WTC11 (cell line): ENCODE measurements at regions not wholly inside any gene's neighbourhood (a gene's known extent, or its start where the extent isn't known, plus 50 kb on each side); places are given as distances from the start of the nearest gene placed in this dataset.

Experiments
- ATAC-seq: fragments of 200-7000 bp; cut with Tn5 transposase; 2 replicates; pipeline ENCODE4 v1.10.0; 2021; ENCODE audit warnings: mild to moderate bottlenecking, moderate library complexity
- CTCF ChIA-PET: fragments of 300-600 bp; sonication (Branson Sonifier 250); formaldehyde crosslinking; loops from one replicate; lab custom pipeline; 2021; ENCODE audit warnings: antibody characterized with exemption; lab: Charles Lee
- POLR2A ChIA-PET: fragments of 350-600 bp; sonication (Branson Sonifier 250); formaldehyde crosslinking; loops from one replicate; lab custom pipeline; 2021; ENCODE audit warnings: antibody characterized with exemption; lab: Charles Lee
- DNase-seq: peaks from one replicate; pipeline ENCODE4 v3.0.0; 2021; ENCODE audit warnings: low spot score
- H3K27ac Mint-ChIP-seq: 2 replicates; pipeline ENCODE4 v1.8.0; 2021; ENCODE audit warnings: mixed read lengths
- H3K27me3 Mint-ChIP-seq: 2 replicates; pipeline ENCODE4 v1.8.0; 2021; ENCODE audit warnings: low read depth, mild to moderate bottlenecking, moderate library complexity, mixed read lengths
- H3K36me3 Mint-ChIP-seq: 2 replicates; pipeline ENCODE4 v1.8.0; 2021; ENCODE audit warnings: mixed read lengths
- H3K4me1 Mint-ChIP-seq: 2 replicates; pipeline ENCODE4 v1.8.0; 2022; ENCODE audit warnings: mixed read lengths
- H3K4me3 Mint-ChIP-seq: 2 replicates; pipeline ENCODE4 v1.8.0; 2021; ENCODE audit warnings: mild to moderate bottlenecking, moderate library complexity, mixed read lengths
- H3K9me3 Mint-ChIP-seq: 2 replicates; pipeline ENCODE4 v1.8.0; 2021; ENCODE audit warnings: mixed read lengths
- ARID4B ChIP-seq: sonication (generic); formaldehyde crosslinking; IDR thresholded peaks from 2 replicates; pipeline ENCODE4 v1.8.0; 2023; ENCODE audit warnings: missing genetic modification reagents, mild to moderate bottlenecking, borderline replicate concordance
- ATF2 ChIP-seq: sonication (generic); formaldehyde crosslinking; IDR thresholded peaks from 2 replicates; pipeline ENCODE4 v1.8.1; 2022; ENCODE audit warnings: low read depth, missing genetic modification reagents, borderline replicate concordance
- EMX1 ChIP-seq: fragments of 250-450 bp; sonication (Bioruptor Pico); IDR thresholded peaks from 2 replicates; pipeline ENCODE4 v1.8.0; 2021; ENCODE audit warnings: mild to moderate bottlenecking
- FOXK1 ChIP-seq: sonication (generic); formaldehyde crosslinking; IDR thresholded peaks from 2 replicates; pipeline ENCODE4 v1.8.0; 2022; ENCODE audit warnings: mild to moderate bottlenecking, moderate library complexity, missing genetic modification reagents
- FOXP1 ChIP-seq: sonication (generic); formaldehyde crosslinking; IDR thresholded peaks from 2 replicates; pipeline ENCODE4 v1.8.0; 2022; ENCODE audit warnings: missing genetic modification reagents, mild to moderate bottlenecking, moderate library complexity, borderline replicate concordance
- GABPB1 ChIP-seq: sonication (generic); formaldehyde crosslinking; IDR thresholded peaks from 2 replicates; pipeline ENCODE4 v1.8.1; 2023; ENCODE audit warnings: mild to moderate bottlenecking, missing genetic modification reagents
- MXD4 ChIP-seq: fragments of 250-450 bp; sonication (Bioruptor Pico); IDR thresholded peaks from 2 replicates; pipeline ENCODE4 v1.8.0; 2021; ENCODE audit warnings: mild to moderate bottlenecking, moderate library complexity, borderline replicate concordance
- NR1H2 ChIP-seq: sonication (generic); formaldehyde crosslinking; IDR thresholded peaks from 2 replicates; pipeline ENCODE4 v1.9.0; 2021; ENCODE audit warnings: mild to moderate bottlenecking, moderate library complexity, missing genetic modification reagents
- OVOL2 ChIP-seq: fragments of 250-450 bp; sonication (Bioruptor Pico); IDR thresholded peaks from 2 replicates; pipeline ENCODE4 v1.9.0; 2021; ENCODE audit warnings: mild to moderate bottlenecking, borderline replicate concordance
- TEAD1 ChIP-seq: sonication (generic); formaldehyde crosslinking; IDR thresholded peaks from 2 replicates; pipeline ENCODE4 v1.8.0; 2022; ENCODE audit warnings: mild to moderate bottlenecking, missing genetic modification reagents
- TP53 ChIP-seq: sonication (generic); formaldehyde crosslinking; IDR thresholded peaks from 2 replicates; pipeline ENCODE4 v1.8.1; 2023; ENCODE audit warnings: mild to moderate bottlenecking, missing genetic modification reagents
- ZMAT4 ChIP-seq: fragments of 250-450 bp; sonication (Bioruptor Pico); IDR thresholded peaks from 2 replicates; pipeline ENCODE4 v1.9.0; 2021; ENCODE audit warnings: mild to moderate bottlenecking
- ZNF138 ChIP-seq: sonication (generic); formaldehyde crosslinking; conservative IDR thresholded peaks from 2 replicates; pipeline ENCODE4 v1.8.1; 2022; ENCODE audit warnings: mild to moderate bottlenecking, moderate library complexity, missing genetic modification reagents
- ZNF317 ChIP-seq: sonication (generic); formaldehyde crosslinking; IDR thresholded peaks from 2 replicates; pipeline ENCODE4 v1.8.1; 2023; ENCODE audit warnings: low read depth, mild to moderate bottlenecking, moderate library complexity, missing genetic modification reagents, borderline replicate concordance
- ZNF396 ChIP-seq: fragments of 250-450 bp; sonication (Bioruptor Pico); IDR thresholded peaks from 2 replicates; pipeline ENCODE4 v1.8.0; 2021; ENCODE audit warnings: mild to moderate bottlenecking, moderate library complexity, borderline replicate concordance
- TF ChIP-seq, protein P1 (sequence below): sonication (generic); formaldehyde crosslinking; IDR thresholded peaks from 2 replicates; pipeline ENCODE4 v1.8.1; 2023; ENCODE audit warnings: mild to moderate bottlenecking, missing genetic modification reagents, borderline replicate concordance
- TF ChIP-seq, protein P2 (sequence below): fragments of 250-450 bp; sonication (Bioruptor Pico); IDR thresholded peaks from 2 replicates; pipeline ENCODE4 v2.1.2; 2022; ENCODE audit warnings: mild to moderate bottlenecking, moderate library complexity
- TF ChIP-seq, protein P3 (sequence below): fragments of 250-450 bp; sonication (Bioruptor Pico); IDR thresholded peaks from 2 replicates; pipeline ENCODE4 v1.8.0; 2021; ENCODE audit warnings: mild to moderate bottlenecking
- TF ChIP-seq, protein P4 (sequence below): sonication (generic); formaldehyde crosslinking; IDR thresholded peaks from 2 replicates; pipeline ENCODE4 v1.8.1; 2022; ENCODE audit warnings: low read depth, mild to moderate bottlenecking, moderate library complexity, missing genetic modification reagents, borderline replicate concordance

DNA sequence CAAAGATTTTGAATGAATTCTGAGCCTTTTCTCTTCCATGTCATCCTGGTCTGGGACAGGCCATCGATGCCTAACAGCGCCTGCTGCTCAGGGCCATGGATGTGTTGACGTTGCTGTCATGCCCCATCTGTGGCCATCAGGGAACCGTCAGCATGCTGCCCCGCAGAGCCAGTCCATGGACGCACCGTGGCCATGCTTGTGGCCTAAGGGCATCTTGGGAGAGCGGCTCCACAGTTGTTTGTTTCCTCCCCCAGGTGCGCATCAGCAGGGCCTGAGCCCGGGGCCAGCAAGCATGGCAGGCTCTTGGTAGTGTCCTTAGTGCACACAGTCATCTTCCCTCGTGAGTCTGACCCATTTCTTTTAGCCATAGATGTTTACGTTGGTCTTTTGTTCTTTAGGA is 142.7 kb downstream of the VAPA start:
- no peaks in the 10 kb centered on the region for H3K27me3 Mint-ChIP-seq
- CTCF ChIA-PET = no interaction called here
- no peak for DNase-seq
- TF ChIP-seq ZMAT4 (CRISPR knock-in tag) (no peak), NR1H2 (CRISPR knock-in tag) (no peak), FOXP1 (CRISPR knock-in tag) (no peak), GABPB1 (CRISPR knock-in tag) (no peak), ZNF138 (CRISPR knock-in tag) (no peak), EMX1 (CRISPR knock-in tag) (no peak), TEAD1 (CRISPR knock-in tag) (no peak), ATF2 (CRISPR knock-in tag) (no peak), MXD4 (CRISPR knock-in tag) (no peak), FOXK1 (CRISPR knock-in tag) (no peak), TP53 (CRISPR knock-in tag) (no peak), ARID4B (CRISPR knock-in tag) (no peak), OVOL2 (CRISPR knock-in tag) (no peak), ZNF396 (CRISPR knock-in tag) (no peak), ZNF317 (CRISPR knock-in tag) (no peak)
- TF ChIP-seq, protein P1, sequence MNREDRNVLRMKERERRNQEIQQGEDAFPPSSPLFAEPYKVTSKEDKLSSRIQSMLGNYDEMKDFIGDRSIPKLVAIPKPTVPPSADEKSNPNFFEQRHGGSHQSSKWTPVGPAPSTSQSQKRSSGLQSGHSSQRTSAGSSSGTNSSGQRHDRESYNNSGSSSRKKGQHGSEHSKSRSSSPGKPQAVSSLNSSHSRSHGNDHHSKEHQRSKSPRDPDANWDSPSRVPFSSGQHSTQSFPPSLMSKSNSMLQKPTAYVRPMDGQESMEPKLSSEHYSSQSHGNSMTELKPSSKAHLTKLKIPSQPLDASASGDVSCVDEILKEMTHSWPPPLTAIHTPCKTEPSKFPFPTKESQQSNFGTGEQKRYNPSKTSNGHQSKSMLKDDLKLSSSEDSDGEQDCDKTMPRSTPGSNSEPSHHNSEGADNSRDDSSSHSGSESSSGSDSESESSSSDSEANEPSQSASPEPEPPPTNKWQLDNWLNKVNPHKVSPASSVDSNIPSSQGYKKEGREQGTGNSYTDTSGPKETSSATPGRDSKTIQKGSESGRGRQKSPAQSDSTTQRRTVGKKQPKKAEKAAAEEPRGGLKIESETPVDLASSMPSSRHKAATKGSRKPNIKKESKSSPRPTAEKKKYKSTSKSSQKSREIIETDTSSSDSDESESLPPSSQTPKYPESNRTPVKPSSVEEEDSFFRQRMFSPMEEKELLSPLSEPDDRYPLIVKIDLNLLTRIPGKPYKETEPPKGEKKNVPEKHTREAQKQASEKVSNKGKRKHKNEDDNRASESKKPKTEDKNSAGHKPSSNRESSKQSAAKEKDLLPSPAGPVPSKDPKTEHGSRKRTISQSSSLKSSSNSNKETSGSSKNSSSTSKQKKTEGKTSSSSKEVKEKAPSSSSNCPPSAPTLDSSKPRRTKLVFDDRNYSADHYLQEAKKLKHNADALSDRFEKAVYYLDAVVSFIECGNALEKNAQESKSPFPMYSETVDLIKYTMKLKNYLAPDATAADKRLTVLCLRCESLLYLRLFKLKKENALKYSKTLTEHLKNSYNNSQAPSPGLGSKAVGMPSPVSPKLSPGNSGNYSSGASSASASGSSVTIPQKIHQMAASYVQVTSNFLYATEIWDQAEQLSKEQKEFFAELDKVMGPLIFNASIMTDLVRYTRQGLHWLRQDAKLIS (CRISPR knock-in tag) = no peak
- TF ChIP-seq, protein P2, sequence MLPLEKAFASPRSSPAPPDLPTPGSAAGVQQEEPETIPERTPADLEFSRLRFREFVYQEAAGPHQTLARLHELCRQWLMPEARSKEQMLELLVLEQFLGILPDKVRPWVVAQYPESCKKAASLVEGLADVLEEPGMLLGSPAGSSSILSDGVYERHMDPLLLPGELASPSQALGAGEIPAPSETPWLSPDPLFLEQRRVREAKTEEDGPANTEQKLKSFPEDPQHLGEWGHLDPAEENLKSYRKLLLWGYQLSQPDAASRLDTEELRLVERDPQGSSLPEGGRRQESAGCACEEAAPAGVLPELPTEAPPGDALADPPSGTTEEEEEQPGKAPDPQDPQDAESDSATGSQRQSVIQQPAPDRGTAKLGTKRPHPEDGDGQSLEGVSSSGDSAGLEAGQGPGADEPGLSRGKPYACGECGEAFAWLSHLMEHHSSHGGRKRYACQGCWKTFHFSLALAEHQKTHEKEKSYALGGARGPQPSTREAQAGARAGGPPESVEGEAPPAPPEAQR (CRISPR knock-in tag) = no peak
- TF ChIP-seq, protein P3, sequence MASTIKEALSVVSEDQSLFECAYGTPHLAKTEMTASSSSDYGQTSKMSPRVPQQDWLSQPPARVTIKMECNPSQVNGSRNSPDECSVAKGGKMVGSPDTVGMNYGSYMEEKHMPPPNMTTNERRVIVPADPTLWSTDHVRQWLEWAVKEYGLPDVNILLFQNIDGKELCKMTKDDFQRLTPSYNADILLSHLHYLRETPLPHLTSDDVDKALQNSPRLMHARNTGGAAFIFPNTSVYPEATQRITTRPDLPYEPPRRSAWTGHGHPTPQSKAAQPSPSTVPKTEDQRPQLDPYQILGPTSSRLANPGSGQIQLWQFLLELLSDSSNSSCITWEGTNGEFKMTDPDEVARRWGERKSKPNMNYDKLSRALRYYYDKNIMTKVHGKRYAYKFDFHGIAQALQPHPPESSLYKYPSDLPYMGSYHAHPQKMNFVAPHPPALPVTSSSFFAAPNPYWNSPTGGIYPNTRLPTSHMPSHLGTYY (CRISPR knock-in tag) = no peak
- TF ChIP-seq, protein P4, sequence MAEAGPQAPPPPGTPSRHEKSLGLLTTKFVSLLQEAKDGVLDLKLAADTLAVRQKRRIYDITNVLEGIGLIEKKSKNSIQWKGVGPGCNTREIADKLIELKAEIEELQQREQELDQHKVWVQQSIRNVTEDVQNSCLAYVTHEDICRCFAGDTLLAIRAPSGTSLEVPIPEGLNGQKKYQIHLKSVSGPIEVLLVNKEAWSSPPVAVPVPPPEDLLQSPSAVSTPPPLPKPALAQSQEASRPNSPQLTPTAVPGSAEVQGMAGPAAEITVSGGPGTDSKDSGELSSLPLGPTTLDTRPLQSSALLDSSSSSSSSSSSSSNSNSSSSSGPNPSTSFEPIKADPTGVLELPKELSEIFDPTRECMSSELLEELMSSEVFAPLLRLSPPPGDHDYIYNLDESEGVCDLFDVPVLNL (CRISPR knock-in tag) = no peak
- TF ChIP-seq, all 79 proteins: peak for 0
- Mint-ChIP-seq H3K27ac (no peak overlapping the region), H3K4me3 (no peak overlapping the region), H3K36me3 (no peaks in the 10 kb centered on the region), H3K4me1 (peaks cover 12% of the 10 kb centered on the region), H3K9me3 (no peaks in the 10 kb centered on the region)
- no peak for ATAC-seq
- POLR2A ChIA-PET = no interaction called here
